HepG2 (cell line): ENCODE measurements at regions not wholly inside any gene's neighbourhood (a gene's known extent, or its start where the extent isn't known, plus 50 kb on each side); places are given as distances from the start of the nearest gene placed in this dataset.

Experiments
- ATAC-seq: fragments of 200-7000 bp; cut with Tn5 transposase; 3 replicates; pipeline ENCODE4 v1.9.1; 2020; ENCODE audit warnings: mild to moderate bottlenecking, moderate library complexity
- BruUV-seq: library from RNA; stranded (reverse); fragments of 400-500 nt; replicated peaks from 2 replicates; lab custom pipeline; 2021; lab: Mats Ljungman, UMichigan
- CTCF ChIA-PET: fragments of 300-600 bp; formaldehyde crosslinking; extraction: SDS; loops from one replicate; lab custom pipeline; 2021; ENCODE audit warnings: low total read pairs, inconsistent platforms, low intra/inter-chr PET ratio; lab: Yijun Ruan, JAX
- POLR2A ChIA-PET: fragments of 350-600 bp; sonication (Branson Sonifier 250); formaldehyde crosslinking; loops from one replicate; lab custom pipeline; 2020; ENCODE audit warnings: antibody characterized with exemption, inconsistent platforms; lab: Yijun Ruan, JAX
- DNase-seq: peaks from one replicate; pipeline ENCODE4 v3.0.0-alpha.2; 2015; ENCODE audit warnings: low spot score
- FAIRE-seq: peaks from 3 replicates; lab custom pipeline; 2011; peaks lifted over from hg19 to GRCh38; lab: Jason Lieb, UNC
- H2AFZ ChIP-seq: one replicate; pipeline ENCODE4 v1.6.1; 2011; ENCODE audit warnings: low read length, inconsistent platforms
- H3K27ac ChIP-seq: fragments of 300-600 bp; 3 replicates; pipeline ENCODE4 v1.8.0; 2011; ENCODE audit warnings: mixed run types, mild to moderate bottlenecking, mixed read lengths, low read length, inconsistent platforms; ENCODE audit not compliant: insufficient read depth; ENCODE audit errors: extremely low read length
- H3K27me3 ChIP-seq, 2 experiments: fragments of 200-600 bp in 1 of 2; 2 replicates in 1 of 2; 3 replicates in 1 of 2; pipeline versions ENCODE4 v1.6.0 to v1.8.0; 2011; ENCODE audit warnings: low read length in 2 of 2, mild to moderate bottlenecking in 2 of 2, moderate library complexity in 2 of 2, inconsistent platforms in 1 of 2; ENCODE audit not compliant: insufficient read depth in 2 of 2, control insufficient read depth in 1 of 2
- H3K36me3 ChIP-seq, 2 experiments: fragments of 200-600 bp in 1 of 2; replicated peaks in 1 of 2; 2 replicates in 1 of 2; 3 replicates in 1 of 2; pipeline versions ENCODE4 v1.5.1 to v1.8.0; 2011; ENCODE audit warnings: low read length in 2 of 2, inconsistent platforms in 1 of 2; ENCODE audit not compliant: insufficient read depth in 2 of 2, control insufficient read depth in 1 of 2
- H3K4me1 ChIP-seq: 2 replicates; pipeline ENCODE4 v1.5.1; 2012; ENCODE audit warnings: low read length, inconsistent platforms; ENCODE audit not compliant: insufficient read depth
- H3K4me2 ChIP-seq: 2 replicates; pipeline ENCODE4 v1.6.0; 2011; ENCODE audit warnings: low read depth, low read length, inconsistent platforms
- H3K4me3 ChIP-seq, 3 experiments: fragments of 200-600 bp in 1 of 3; sonication (generic), shearing (Covaris generic) in 1 of 3; replicated peaks in 1 of 3; 2 replicates each; pipeline ENCODE4 v1.5.1; 2011 to 2016; ENCODE audit warnings: low read length in 3 of 3, inconsistent platforms in 2 of 3, low read depth in 2 of 3, mild to moderate bottlenecking in 2 of 3, control low read depth in 1 of 3, mixed read lengths in 1 of 3; ENCODE audit not compliant: insufficient read depth in 1 of 3
- H3K79me2 ChIP-seq: one replicate; pipeline ENCODE4 v1.6.1; 2011; ENCODE audit warnings: low read length, inconsistent platforms; ENCODE audit not compliant: insufficient read depth
- H3K9ac ChIP-seq: 2 replicates; pipeline ENCODE4 v1.6.0; 2011; ENCODE audit warnings: mild to moderate bottlenecking, low read depth, low read length, inconsistent platforms; ENCODE audit not compliant: insufficient read depth
- H3K9me3 ChIP-seq: 2 replicates; pipeline ENCODE4 v1.5.1; 2012; ENCODE audit warnings: mild to moderate bottlenecking, low read length
- H4K20me1 ChIP-seq: 2 replicates; pipeline ENCODE4 v1.6.0; 2011; ENCODE audit warnings: inconsistent platforms, mild to moderate bottlenecking, low read length, moderate library complexity; ENCODE audit not compliant: insufficient read depth
- ARID5B ChIP-seq: IDR thresholded peaks from 2 replicates; pipeline ENCODE4 v1.4.0; 2020; ENCODE audit warnings: mild to moderate bottlenecking, missing genetic modification reagents
- PBX3 ChIP-seq: sonication (generic); formaldehyde crosslinking; IDR thresholded peaks from 2 replicates; pipeline ENCODE4 v1.8.1; 2023; ENCODE audit warnings: missing genetic modification reagents, inconsistent platforms, borderline replicate concordance
- POGZ ChIP-seq: sonication (generic); formaldehyde crosslinking; IDR thresholded peaks from 2 replicates; pipeline ENCODE4 v1.4.0; 2020; ENCODE audit warnings: mild to moderate bottlenecking, missing genetic modification reagents
- SYNCRIP ChIP-seq: fragments of 200-400 bp; formaldehyde crosslinking; IDR thresholded peaks from 2 replicates; pipeline ENCODE4 v1.6.1; 2018; ENCODE audit warnings: mild to moderate bottlenecking, low read depth, low read length; ENCODE audit not compliant: insufficient read depth
- TAF1 ChIP-seq: sonication (generic); formaldehyde crosslinking; IDR thresholded peaks from 2 replicates; pipeline ENCODE4 v1.4.0; 2020; ENCODE audit warnings: missing genetic modification reagents
- TIGD3 ChIP-seq: sonication (generic); formaldehyde crosslinking; IDR thresholded peaks from 2 replicates; pipeline ENCODE4 v1.5.1; 2020; ENCODE audit warnings: mild to moderate bottlenecking, missing genetic modification reagents, borderline replicate concordance
- ZBTB7A ChIP-seq: sonication (generic); formaldehyde crosslinking; IDR thresholded peaks from 2 replicates; pipeline ENCODE4 v1.8.0; 2022; ENCODE audit warnings: mild to moderate bottlenecking, missing genetic modification reagents
- ZFP37 ChIP-seq: sonication (generic); formaldehyde crosslinking; IDR thresholded peaks from 2 replicates; pipeline ENCODE4 v1.4.0; 2020; ENCODE audit warnings: missing genetic modification reagents, borderline replicate concordance
- ZNF510 ChIP-seq: sonication (generic); formaldehyde crosslinking; IDR thresholded peaks from 2 replicates; pipeline ENCODE4 v1.4.0; 2020; ENCODE audit warnings: low read depth, mild to moderate bottlenecking, missing genetic modification reagents
- WGBS: methylation state at CpG from one replicate; pipeline ENCODE4 v1.1.6; 2017; ENCODE audit warnings: low lambda C conversion rate; 5-methylcytosine and 5-hydroxymethylcytosine counted together
- in situ Hi-C: cut with HindIII; loops from 2 replicates; pipeline ENCODE4 v1.10.0; 2017; ENCODE audit warnings: low pct_unique_long_range_greater_than_20kb; ENCODE audit not compliant: extremely low pct_ligation_motif_present
- intact Hi-C: fragments of 100-400 bp; cut with micrococcal nuclease; formaldehyde crosslinking; loops from one replicate; pipeline ENCODE4 v1.10.0; 2022; ENCODE audit not compliant: unreplicated experiment

- no peak for TF ChIP-seq PBX3 (CRISPR knock-in tag)
- TF ChIP-seq, all 625 proteins: peak for 0
Observed at GRCh38 chr12:91423693-91424050, 241.1 kb upstream of the DCN start (continued).

GRCh38 chr12:91422811-91423692 is 240.4 kb upstream of the DCN start:
- Histone ChIP-seq H3K27me3 (no peaks in the 10 kb centered on the region), H3K4me1 (no peaks in the 10 kb centered on the region), H2AFZ (no peak overlapping the region), H3K4me3 (no peak overlapping the region), H3K9ac (no peak overlapping the region), H3K79me2 (no peaks in the 10 kb centered on the region), H3K36me3 (no peaks in the 10 kb centered on the region), H3K27ac (no peak overlapping the region), H3K9me3 (no peaks in the 10 kb centered on the region), H4K20me1 (no peaks in the 10 kb centered on the region), H3K4me2 (no peak overlapping the region)
- TF ChIP-seq ZFP37 (CRISPR knock-in tag) (no peak), TAF1 (CRISPR knock-in tag) (no peak)
- POLR2A ChIA-PET, result no interaction called here
- intact Hi-C loops (no loop called here), in situ Hi-C loops (no loop called here)
- CTCF ChIA-PET, result no interaction called here
- no TSS peak for BruUV-seq
- FAIRE-seq (no peak), DNase-seq (no peak), ATAC-seq (no peak)
- 3% methylated on average over 7 of the region's 7 CpGs for WGBS

- Histone ChIP-seq H3K27ac (no peak overlapping the region), H3K4me1 (no peaks in the 10 kb centered on the region), H2AFZ (no peak overlapping the region), H3K4me3 (no peak overlapping the region), H3K9ac (no peak overlapping the region), H3K4me2 (no peak overlapping the region), H4K20me1 (no peaks in the 10 kb centered on the region), H3K36me3 (no peaks in the 10 kb centered on the region), H3K79me2 (no peaks in the 10 kb centered on the region), H3K9me3 (no peaks in the 10 kb centered on the region), H3K27me3 (no peaks in the 10 kb centered on the region)
- ChIA-PET CTCF (no interaction called here), POLR2A (no interaction called here)
- BruUV-seq, result no TSS peak
- in situ Hi-C loops (no loop called here), intact Hi-C loops (no loop called here)
- WGBS, result 6% methylated on average over 1 of the region's 1 CpG
- no peak for ATAC-seq
- no peak for FAIRE-seq
- no peak for DNase-seq
- TF ChIP-seq ZNF510 (CRISPR knock-in tag) (no peak), ZBTB7A (CRISPR knock-in tag) (no peak), POGZ (CRISPR knock-in tag) (no peak), SYNCRIP (no peak), ARID5B (CRISPR knock-in tag) (no peak), TIGD3 (CRISPR knock-in tag) (no peak)
Observed at GRCh38 chr12:91422127-91422526, 239.5 kb upstream of the DCN start.
